Testis (tissue), 2 donors: ENCODE measurements at regions not wholly inside any gene's neighbourhood (a gene's known extent, or its start where the extent isn't known, plus 50 kb on each side); places are given as distances from the start of the nearest gene placed in this dataset.

Experiments used
- DNase-seq: peaks from one replicate; pipeline ENCODE4 v3.0.0-alpha.2; 2019
- H3K27ac ChIP-seq, 2 donors: fragments of 200-600 bp; sonication (generic); one replicate each; pipeline ENCODE4 v1.5.1; 2019
- H3K27me3 ChIP-seq: fragments of 200-600 bp; sonication (generic); one replicate; pipeline ENCODE4 v1.5.1; 2019
- H3K36me3 ChIP-seq: fragments of 200-600 bp; sonication (generic); one replicate; pipeline ENCODE4 v1.5.1; 2017; ENCODE audit warnings: low read depth; ENCODE audit errors: missing control alignments
- H3K4me1 ChIP-seq: fragments of 200-600 bp; sonication (generic); one replicate; pipeline ENCODE4 v1.5.1; 2019
- H3K4me3 ChIP-seq, 2 donors: fragments of 200-600 bp; sonication (generic); one replicate each; pipeline ENCODE4 v1.5.1; 2017 to 2019
- H3K9me3 ChIP-seq: fragments of 200-600 bp; sonication (generic); one replicate; pipeline ENCODE4 v1.5.1; 2017
- CTCF ChIP-seq, 3 experiments: fragments of 450-650 bp in 2 of 3; fragments of 200-600 bp in 1 of 3; sonication (generic) in 1 of 3; IDR thresholded peaks; one replicate each; pipeline ENCODE4 v1.5.1; 2016 to 2019; ENCODE audit warnings: antibody characterized with exemption in 3 of 3, mild to moderate bottlenecking in 2 of 3, moderate library complexity in 1 of 3
- POLR2A ChIP-seq: fragments of 450-650 bp; IDR thresholded peaks from one replicate; pipeline ENCODE4 v1.6.1; 2017; ENCODE audit warnings: antibody characterized with exemption, mild to moderate bottlenecking, moderate library complexity
- WGBS, 2 donors: methylation state at CpG; one replicate each; pipeline ENCODE4 v1.1.5; 2018; 5-methylcytosine and 5-hydroxymethylcytosine counted together
- intact Hi-C: fragments of 100-400 bp; cut with DNase I; formaldehyde crosslinking; loops from one replicate; pipeline ENCODE4 v1.15.1; 2023; ENCODE audit warnings: low total_unique reads

GRCh38 chr10:130666215-130666614 is 530.0 kb downstream of the GLRX3 start:
- no peaks in the 10 kb centered on the region for H3K27me3 ChIP-seq
- no peak overlapping the region for H3K27ac ChIP-seq
- no peaks in the 10 kb centered on the region for H3K4me1 ChIP-seq
- WGBS, 2 donors: 94 to 95% methylated on average over 9 of the region's 9 CpGs
- no peaks in the 10 kb centered on the region for H3K9me3 ChIP-seq
- TF ChIP-seq CTCF (IDR thresholded peaks at IDR 0.05) (no peak), POLR2A (no peak)
- intact Hi-C loops: no loop called here
- H3K36me3 ChIP-seq: no peaks in the 10 kb centered on the region
- DNase-seq: no peak
- no peak overlapping the region for H3K4me3 ChIP-seq

- no peaks in the 10 kb centered on the region for H3K4me1 ChIP-seq
- TF ChIP-seq CTCF (IDR thresholded peaks at IDR 0.05): peak; percentile 35 to 59 (median 54)
- TF ChIP-seq POLR2A: no peak
- intact Hi-C loops: no loop called here
- DNase-seq: peak; percentile 54
- no peak overlapping the region for H3K4me3 ChIP-seq
- H3K27me3 ChIP-seq: no peaks in the 10 kb centered on the region
- no peaks in the 10 kb centered on the region for H3K36me3 ChIP-seq
- no peak overlapping the region for H3K27ac ChIP-seq
- 34 to 39% methylated on average over 6 of the region's 6 CpGs for WGBS, 2 donors
- no peaks in the 10 kb centered on the region for H3K9me3 ChIP-seq
Observed at GRCh38 chr10:130686689-130687300, 550.6 kb downstream of the GLRX3 start.

GRCh38 chr10:130687566-130687965 is 551.4 kb downstream of the GLRX3 start:
- H3K4me1 ChIP-seq: no peaks in the 10 kb centered on the region
- 68 to 89% methylated on average over 5 of the region's 5 CpGs for WGBS, 2 donors
- no peak for TF ChIP-seq POLR2A
- no peak for TF ChIP-seq CTCF (IDR thresholded peaks at IDR 0.05)
- no peak overlapping the region for H3K27ac ChIP-seq
- DNase-seq: no peak
- intact Hi-C loops: no loop called here
- H3K27me3 ChIP-seq: no peaks in the 10 kb centered on the region
- no peak overlapping the region for H3K4me3 ChIP-seq
- H3K36me3 ChIP-seq: no peaks in the 10 kb centered on the region
- no peaks in the 10 kb centered on the region for H3K9me3 ChIP-seq

GRCh38 chr10:130689743-130690626 is 553.8 kb downstream of the GLRX3 start:
- Histone ChIP-seq H3K9me3 (no peaks in the 10 kb centered on the region), H3K27ac (no peak overlapping the region), H3K36me3 (no peaks in the 10 kb centered on the region), H3K27me3 (no peaks in the 10 kb centered on the region), H3K4me3 (no peak overlapping the region), H3K4me1 (no peaks in the 10 kb centered on the region)
- DNase-seq: peak; percentile 21
- TF ChIP-seq CTCF (IDR thresholded peaks at IDR 0.05) (no peak), POLR2A (no peak)
- intact Hi-C loops: no loop called here
- 60 to 68% methylated on average over 15 of the region's 15 CpGs for WGBS, 2 donors
